ENCODE measurements at regions not wholly inside any gene's neighbourhood (a gene's known extent, or its start where the extent isn't known, plus 50 kb on each side); places are given as distances from the start of the nearest gene placed in this dataset.
"Not testable (repeated sequence)": the region's sequence is repeated elsewhere in the genome, so short reads cannot be mapped to it uniquely, and the experiment has no call there.

GRCh38 chr16:50448981-50449380 is 80.2 kb upstream of the BRD7 start:
- DNase-seq, result no peak

- DNase-seq, result no peak
Observed at GRCh38 chr16:50448522-50448921, 79.7 kb upstream of the BRD7 start.

- DNase-seq, result not testable (repeated sequence)
Observed at GRCh38 chr16:50447386-50447785, 78.6 kb upstream of the BRD7 start.

GRCh38 chr16:50446861-50447260 is 78.1 kb upstream of the BRD7 start:
- no peak for DNase-seq

- DNase-seq, result no peak
Observed at GRCh38 chr16:50445621-50446555, 77.1 kb upstream of the BRD7 start.

GRCh38 chr16:50444526-50444925 is 75.7 kb upstream of the BRD7 start:
- no peak for DNase-seq

GRCh38 chr16:50442221-50442620 is 73.4 kb upstream of the BRD7 start:
- no peak for DNase-seq

- peak; percentile 53 for DNase-seq
Observed at GRCh38 chr16:50441486-50442157, 72.8 kb upstream of the BRD7 start.

GRCh38 chr16:50440991-50441390 is 72.2 kb upstream of the BRD7 start:
- DNase-seq, result no peak

- no peak for DNase-seq
Observed at GRCh38 chr16:50440531-50440930, 71.7 kb upstream of the BRD7 start.

- DNase-seq, result no peak
Observed at GRCh38 chr16:50437769-50438437, 69.1 kb upstream of the BRD7 start.

GRCh38 chr16:50436271-50436670 is 67.5 kb upstream of the BRD7 start:
- DNase-seq, result no peak

GRCh38 chr16:50434872-50435478 is 66.2 kb upstream of the BRD7 start:
- no peak for DNase-seq

GRCh38 chr16:50430076-50430475 is 61.3 kb upstream of the BRD7 start:
- no peak for DNase-seq

- DNase-seq, result no peak
Observed at GRCh38 chr16:50428742-50429141, 60.0 kb upstream of the BRD7 start.

- no peak for DNase-seq
Observed at GRCh38 chr16:50428116-50428515, 59.3 kb upstream of the BRD7 start.

- no peak for DNase-seq
Observed at GRCh38 chr16:50427107-50427506, 58.3 kb upstream of the BRD7 start.

- DNase-seq, result no peak
Observed at GRCh38 chr16:50425648-50426047, 56.9 kb upstream of the BRD7 start.

- no peak for DNase-seq
Observed at GRCh38 chr16:50425044-50425443, 56.3 kb upstream of the BRD7 start.

GRCh38 chr16:50422926-50423325 is 54.1 kb upstream of the BRD7 start:
- no peak for DNase-seq

- DNase-seq, result peak; percentile 59
Observed at GRCh38 chr16:50419116-50419515, 50.3 kb upstream of the BRD7 start.
